ENCODE measurements at regions not wholly inside any gene's neighbourhood (a gene's known extent, or its start where the extent isn't known, plus 50 kb on each side); places are given as distances from the start of the nearest gene placed in this dataset.

DNA sequence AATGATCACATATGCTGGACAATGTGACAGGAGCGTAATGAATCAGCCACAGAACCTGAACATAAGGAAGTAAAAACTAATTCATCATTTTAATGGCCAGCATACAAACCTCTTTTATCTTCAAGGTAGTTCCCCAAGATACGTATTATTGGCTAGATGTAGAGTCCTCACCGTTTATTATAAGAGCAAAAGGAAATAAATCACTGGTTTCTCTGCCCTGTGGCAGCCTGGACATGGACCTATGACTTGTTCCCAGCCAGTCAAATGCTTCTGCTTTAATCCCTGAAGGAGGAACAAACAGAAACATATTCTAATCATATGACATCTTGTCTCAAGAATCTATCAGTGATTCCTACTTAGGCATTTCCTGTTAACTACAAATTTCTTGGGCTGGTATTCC lies 86.8 kb upstream of the FAM241A start:
- no peak for DNase-seq (ENCODE audit: low read depth)
- TF ChIP-seq, protein P1, sequence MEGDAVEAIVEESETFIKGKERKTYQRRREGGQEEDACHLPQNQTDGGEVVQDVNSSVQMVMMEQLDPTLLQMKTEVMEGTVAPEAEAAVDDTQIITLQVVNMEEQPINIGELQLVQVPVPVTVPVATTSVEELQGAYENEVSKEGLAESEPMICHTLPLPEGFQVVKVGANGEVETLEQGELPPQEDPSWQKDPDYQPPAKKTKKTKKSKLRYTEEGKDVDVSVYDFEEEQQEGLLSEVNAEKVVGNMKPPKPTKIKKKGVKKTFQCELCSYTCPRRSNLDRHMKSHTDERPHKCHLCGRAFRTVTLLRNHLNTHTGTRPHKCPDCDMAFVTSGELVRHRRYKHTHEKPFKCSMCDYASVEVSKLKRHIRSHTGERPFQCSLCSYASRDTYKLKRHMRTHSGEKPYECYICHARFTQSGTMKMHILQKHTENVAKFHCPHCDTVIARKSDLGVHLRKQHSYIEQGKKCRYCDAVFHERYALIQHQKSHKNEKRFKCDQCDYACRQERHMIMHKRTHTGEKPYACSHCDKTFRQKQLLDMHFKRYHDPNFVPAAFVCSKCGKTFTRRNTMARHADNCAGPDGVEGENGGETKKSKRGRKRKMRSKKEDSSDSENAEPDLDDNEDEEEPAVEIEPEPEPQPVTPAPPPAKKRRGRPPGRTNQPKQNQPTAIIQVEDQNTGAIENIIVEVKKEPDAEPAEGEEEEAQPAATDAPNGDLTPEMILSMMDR (IDR thresholded peaks at IDR 0.05; ENCODE audit: control insufficient read depth, extremely low read depth, insufficient read depth) = no peak
- no peak overlapping the region for H3K4me3 ChIP-seq (ENCODE audit: low read depth, low read length)

- DNase-seq (ENCODE audit: low read depth) = peak; percentile 15
- TF ChIP-seq, protein P1 (IDR thresholded peaks at IDR 0.05; ENCODE audit: control insufficient read depth, extremely low read depth, insufficient read depth) = peak; percentile 67
- no peak overlapping the region for H3K4me3 ChIP-seq (ENCODE audit: low read depth, low read length)
Measured at GRCh38 chr4:112060212-112060611, 85.0 kb upstream of the FAM241A start.

- TF ChIP-seq, protein P1 (IDR thresholded peaks at IDR 0.05; ENCODE audit: control insufficient read depth, extremely low read depth, insufficient read depth) = no peak
- H3K4me3 ChIP-seq (ENCODE audit: low read depth, low read length) = no peak overlapping the region
- DNase-seq (ENCODE audit: low read depth) = no peak
Measured at GRCh38 chr4:112061207-112061817, 83.9 kb upstream of the FAM241A start.

DNA sequence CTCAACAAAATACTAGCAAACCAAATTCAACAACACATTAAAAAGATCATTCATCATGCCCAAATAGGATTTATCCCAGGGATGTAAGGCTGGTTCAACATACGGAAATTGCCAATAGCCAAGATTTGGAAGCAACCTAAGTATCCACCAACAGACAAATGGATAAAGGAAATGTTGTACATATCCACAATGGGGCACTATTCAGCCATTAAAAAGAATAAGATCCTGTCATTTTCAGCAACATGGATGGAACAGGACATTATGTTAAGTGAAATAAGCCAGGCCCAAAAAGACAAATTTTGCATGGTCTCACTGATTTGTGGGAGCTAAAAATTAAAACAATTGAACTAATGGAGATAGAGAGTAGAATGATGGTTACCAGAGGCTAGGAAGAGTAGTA lies 82.0 kb upstream of the FAM241A start:
- TF ChIP-seq, protein P1 (IDR thresholded peaks at IDR 0.05; ENCODE audit: control insufficient read depth, extremely low read depth, insufficient read depth) = peak; percentile 34
- H3K4me3 ChIP-seq (ENCODE audit: low read depth, low read length) = no peak overlapping the region
- no peak for DNase-seq (ENCODE audit: low read depth)

- TF ChIP-seq, protein P1 (IDR thresholded peaks at IDR 0.05; ENCODE audit: control insufficient read depth, extremely low read depth, insufficient read depth) = no peak
- no peak overlapping the region for H3K4me3 ChIP-seq (ENCODE audit: low read depth, low read length)
- DNase-seq (ENCODE audit: low read depth) = no peak
Measured at GRCh38 chr4:112069110-112069509, 76.1 kb upstream of the FAM241A start.

DNA sequence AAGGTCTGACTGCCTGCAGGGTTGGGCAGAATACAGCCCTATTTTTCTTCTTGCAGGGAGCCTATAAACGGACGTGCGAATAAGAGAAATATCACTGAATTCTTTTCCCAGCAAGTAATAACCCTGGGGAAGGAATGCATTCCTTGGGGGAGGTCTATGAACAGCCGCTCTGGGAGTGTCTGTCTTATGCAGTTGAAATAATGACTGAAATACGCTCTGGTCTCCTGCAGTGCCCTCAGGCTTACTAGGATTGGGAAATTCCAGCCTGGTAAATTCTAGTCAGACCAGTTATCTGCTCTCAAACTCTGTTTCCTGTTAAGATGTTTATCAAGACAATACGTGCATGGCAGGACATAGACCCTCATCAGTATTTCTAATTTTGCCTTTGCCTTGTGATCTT lies 72.1 kb upstream of the FAM241A start:
- no peak overlapping the region for H3K4me3 ChIP-seq (ENCODE audit: low read depth, low read length)
- TF ChIP-seq, protein P1 (IDR thresholded peaks at IDR 0.05; ENCODE audit: control insufficient read depth, extremely low read depth, insufficient read depth) = no peak
- DNase-seq (ENCODE audit: low read depth) = no peak

GRCh38 chr4:112075129-112075753 lies 70.0 kb upstream of the FAM241A start:
- no peak for DNase-seq (ENCODE audit: low read depth)
- TF ChIP-seq, protein P1 (IDR thresholded peaks at IDR 0.05; ENCODE audit: control insufficient read depth, extremely low read depth, insufficient read depth) = peak; percentile 79
- no peak overlapping the region for H3K4me3 ChIP-seq (ENCODE audit: low read depth, low read length)
